Brain microvascular endothelial cell (primary cell): ENCODE measurements at regions not wholly inside any gene's neighbourhood (a gene's known extent, or its start where the extent isn't known, plus 50 kb on each side); places are given as distances from the start of the nearest gene placed in this dataset.

Experiments
- DNase-seq: peaks from one replicate; pipeline ENCODE4 v3.0.0-alpha.2; 2020
- H3K27ac ChIP-seq: fragments of 250-450 bp; sonication (Bioruptor Pico); 2 replicates; pipeline ENCODE4 v1.5.1; 2020; ENCODE audit warnings: mild to moderate bottlenecking, moderate library complexity
- H3K27me3 ChIP-seq: fragments of 250-450 bp; sonication (Bioruptor Pico); replicated peaks from 2 replicates; pipeline ENCODE4 v1.5.1; 2020; ENCODE audit warnings: mild to moderate bottlenecking
- H3K36me3 ChIP-seq: fragments of 250-450 bp; sonication (Bioruptor Pico); replicated peaks from 2 replicates; pipeline ENCODE4 v1.5.1; 2020; ENCODE audit warnings: mild to moderate bottlenecking
- H3K4me3 ChIP-seq: 2 replicates; pipeline ENCODE4 v1.5.1; 2011; ENCODE audit warnings: low read depth, mild to moderate bottlenecking, control low read depth, low read length, moderate library complexity
- CTCF ChIP-seq: IDR thresholded peaks from 2 replicates; pipeline ENCODE4 v1.5.1; 2011; ENCODE audit warnings: low read depth, mild to moderate bottlenecking, moderate library complexity, low read length, control low read depth, inconsistent platforms; ENCODE audit errors: missing control alignments
- in situ Hi-C: cut with HindIII; loops from 2 replicates; pipeline ENCODE4 v1.10.0; 2017; ENCODE audit warnings: low sequenced_read_pairs, low pct_ligation_motif_present

GRCh38 chr7:125383324-125383723 lies 453.7 kb upstream of the POT1 start:
- H3K4me3 ChIP-seq = no peak overlapping the region
- H3K36me3 ChIP-seq = no peaks in the 10 kb centered on the region
- peak; percentile 9 for TF ChIP-seq CTCF
- no peak for DNase-seq
- no peaks in the 10 kb centered on the region for H3K27me3 ChIP-seq
- in situ Hi-C loops = no loop called here
- H3K27ac ChIP-seq = no peak overlapping the region

GRCh38 chr7:125382401-125382800 lies 452.8 kb upstream of the POT1 start:
- DNase-seq = no peak
- TF ChIP-seq CTCF = no peak
- H3K27ac ChIP-seq = no peak overlapping the region
- no peaks in the 10 kb centered on the region for H3K27me3 ChIP-seq
- H3K4me3 ChIP-seq = no peak overlapping the region
- no peaks in the 10 kb centered on the region for H3K36me3 ChIP-seq
- in situ Hi-C loops = no loop called here

- in situ Hi-C loops = no loop called here
- H3K36me3 ChIP-seq = no peaks in the 10 kb centered on the region
- no peak for DNase-seq
Observed at GRCh38 chr7:125375942-125376341, 446.3 kb upstream of the POT1 start.

GRCh38 chr7:125370502-125370901 lies 440.9 kb upstream of the POT1 start:
- in situ Hi-C loops = no loop called here
- no peak overlapping the region for H3K27ac ChIP-seq
- H3K36me3 ChIP-seq = no peaks in the 10 kb centered on the region
- H3K27me3 ChIP-seq = no peaks in the 10 kb centered on the region
- H3K4me3 ChIP-seq = no peak overlapping the region
- TF ChIP-seq CTCF = no peak
- no peak for DNase-seq

More at GRCh38 chr7:125375942-125376341, 446.3 kb upstream of the POT1 start:
- no peak for TF ChIP-seq CTCF
- Histone ChIP-seq H3K27ac (no peak overlapping the region), H3K4me3 (no peak overlapping the region), H3K27me3 (no peaks in the 10 kb centered on the region)

- Histone ChIP-seq H3K27me3 (no peaks in the 10 kb centered on the region), H3K4me3 (no peak overlapping the region), H3K27ac (no peak overlapping the region), H3K36me3 (no peaks in the 10 kb centered on the region)
- TF ChIP-seq CTCF = peak; percentile 28
- in situ Hi-C loops = no loop called here
- peak; percentile 85 for DNase-seq
Observed at GRCh38 chr7:125363873-125364272, 434.2 kb upstream of the POT1 start.

GRCh38 chr7:125358551-125359167 lies 429.0 kb upstream of the POT1 start:
- no peaks in the 10 kb centered on the region for H3K36me3 ChIP-seq
- no peak for TF ChIP-seq CTCF
- in situ Hi-C loops = no loop called here
- no peaks in the 10 kb centered on the region for H3K27me3 ChIP-seq
- H3K27ac ChIP-seq = no peak overlapping the region
- no peak overlapping the region for H3K4me3 ChIP-seq
- DNase-seq = peak; percentile 33
